BE2C (cell line): ENCODE measurements at regions not wholly inside any gene's neighbourhood (a gene's known extent, or its start where the extent isn't known, plus 50 kb on each side); places are given as distances from the start of the nearest gene placed in this dataset.

ENCODE experiments used
- DNase-seq: peaks from one replicate; pipeline ENCODE4 v3.0.0-alpha.2; 2020
- H3K27me3 ChIP-seq: fragments of 250-450 bp; sonication (Bioruptor Pico); 2 replicates; pipeline ENCODE4 v1.5.1; 2020; ENCODE audit warnings: mild to moderate bottlenecking
- H3K36me3 ChIP-seq: fragments of 250-450 bp; sonication (Bioruptor Pico); 2 replicates; pipeline ENCODE4 v1.5.1; 2020; ENCODE audit warnings: mild to moderate bottlenecking
- H3K4me1 ChIP-seq: fragments of 250-450 bp; sonication (Bioruptor Pico); 2 replicates; pipeline ENCODE4 v1.5.1; 2020
- H3K4me3 ChIP-seq: 2 replicates; pipeline ENCODE4 v1.5.1; 2011; ENCODE audit warnings: low read depth, low read length
- H3K9me3 ChIP-seq: fragments of 250-450 bp; sonication (Bioruptor Pico); 2 replicates; pipeline ENCODE4 v1.5.1; 2020
- TF ChIP-seq, protein P1 (sequence below): IDR thresholded peaks from 2 replicates; pipeline ENCODE4 v1.5.1; 2012; ENCODE audit warnings: mild to moderate bottlenecking, low read depth, low read length

DNA sequence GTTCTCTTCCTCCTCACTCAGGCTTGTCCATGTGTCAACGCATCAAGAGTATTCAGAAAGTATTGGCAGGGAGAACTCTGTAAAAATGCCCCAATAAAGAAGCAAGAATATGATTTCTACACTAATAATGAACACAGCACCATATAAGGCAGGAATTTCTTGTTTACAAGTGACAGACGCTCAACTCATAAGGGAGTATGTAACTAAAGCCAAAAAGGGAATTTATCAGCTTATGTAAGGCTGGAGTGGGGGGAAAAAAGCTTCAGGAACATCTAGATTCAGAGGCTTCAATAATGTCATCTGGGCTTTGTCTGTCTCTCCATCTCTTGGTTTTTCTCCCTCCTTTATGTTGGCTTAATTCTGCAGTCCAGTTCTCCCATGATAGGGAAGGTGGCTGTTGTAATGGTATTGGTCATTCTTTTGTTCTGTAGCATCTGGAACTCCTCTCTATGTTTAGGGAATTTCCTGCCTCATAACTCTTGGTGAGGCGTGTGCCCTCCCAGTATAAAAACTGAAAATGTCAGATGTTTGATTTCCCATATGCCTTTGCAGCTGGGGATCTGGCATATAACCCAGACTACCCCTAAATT, 125.1 kb upstream of the COL21A1 start:
- Histone ChIP-seq H3K36me3 (no peaks in the 10 kb centered on the region), H3K9me3 (no peaks in the 10 kb centered on the region), H3K4me3 (no peak overlapping the region), H3K4me1 (peaks cover 11% of the 10 kb centered on the region), H3K27me3 (no peaks in the 10 kb centered on the region)
- DNase-seq, result no peak
- TF ChIP-seq, protein P1, sequence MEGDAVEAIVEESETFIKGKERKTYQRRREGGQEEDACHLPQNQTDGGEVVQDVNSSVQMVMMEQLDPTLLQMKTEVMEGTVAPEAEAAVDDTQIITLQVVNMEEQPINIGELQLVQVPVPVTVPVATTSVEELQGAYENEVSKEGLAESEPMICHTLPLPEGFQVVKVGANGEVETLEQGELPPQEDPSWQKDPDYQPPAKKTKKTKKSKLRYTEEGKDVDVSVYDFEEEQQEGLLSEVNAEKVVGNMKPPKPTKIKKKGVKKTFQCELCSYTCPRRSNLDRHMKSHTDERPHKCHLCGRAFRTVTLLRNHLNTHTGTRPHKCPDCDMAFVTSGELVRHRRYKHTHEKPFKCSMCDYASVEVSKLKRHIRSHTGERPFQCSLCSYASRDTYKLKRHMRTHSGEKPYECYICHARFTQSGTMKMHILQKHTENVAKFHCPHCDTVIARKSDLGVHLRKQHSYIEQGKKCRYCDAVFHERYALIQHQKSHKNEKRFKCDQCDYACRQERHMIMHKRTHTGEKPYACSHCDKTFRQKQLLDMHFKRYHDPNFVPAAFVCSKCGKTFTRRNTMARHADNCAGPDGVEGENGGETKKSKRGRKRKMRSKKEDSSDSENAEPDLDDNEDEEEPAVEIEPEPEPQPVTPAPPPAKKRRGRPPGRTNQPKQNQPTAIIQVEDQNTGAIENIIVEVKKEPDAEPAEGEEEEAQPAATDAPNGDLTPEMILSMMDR, result no peak

DNA sequence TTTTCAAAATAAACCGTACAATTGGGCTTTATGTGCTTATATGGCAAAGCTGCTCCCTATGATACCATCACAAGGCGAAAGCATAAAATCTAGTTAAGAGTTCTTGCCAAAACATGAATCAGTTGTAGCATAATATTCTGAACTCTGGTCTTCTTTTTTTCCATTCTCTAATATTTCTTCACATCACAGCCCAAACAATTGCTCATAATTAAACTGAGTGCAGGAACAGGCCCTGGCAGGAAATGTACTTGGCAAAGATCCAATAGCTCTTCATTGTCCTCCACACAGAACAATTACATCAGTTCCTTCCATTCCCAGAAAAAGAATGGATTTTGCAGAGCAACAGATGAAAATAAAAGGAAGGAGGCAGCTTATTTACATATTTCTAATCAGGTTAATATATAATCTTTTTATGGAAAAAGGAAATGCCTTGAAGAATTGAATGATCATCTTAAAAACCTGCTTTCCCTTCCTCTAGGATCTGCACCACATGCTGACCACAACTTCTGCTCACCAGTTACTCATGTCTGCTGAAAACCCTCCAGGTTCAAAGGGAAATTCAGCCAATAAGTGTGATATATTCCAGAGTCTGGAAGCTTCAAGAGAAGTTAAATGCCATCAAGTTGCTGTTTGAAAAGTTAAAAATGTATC, 123.3 kb upstream of the COL21A1 start:
- peaks cover 11% of the 10 kb centered on the region for H3K4me1 ChIP-seq
- DNase-seq, result peak; percentile 49
- TF ChIP-seq, protein P1, result no peak
- no peaks in the 10 kb centered on the region for H3K9me3 ChIP-seq
- H3K27me3 ChIP-seq, result no peaks in the 10 kb centered on the region
- no peaks in the 10 kb centered on the region for H3K36me3 ChIP-seq
- H3K4me3 ChIP-seq, result peak overlapping the region; percentile 21; the same call in 1 of the 2 replicates

DNA sequence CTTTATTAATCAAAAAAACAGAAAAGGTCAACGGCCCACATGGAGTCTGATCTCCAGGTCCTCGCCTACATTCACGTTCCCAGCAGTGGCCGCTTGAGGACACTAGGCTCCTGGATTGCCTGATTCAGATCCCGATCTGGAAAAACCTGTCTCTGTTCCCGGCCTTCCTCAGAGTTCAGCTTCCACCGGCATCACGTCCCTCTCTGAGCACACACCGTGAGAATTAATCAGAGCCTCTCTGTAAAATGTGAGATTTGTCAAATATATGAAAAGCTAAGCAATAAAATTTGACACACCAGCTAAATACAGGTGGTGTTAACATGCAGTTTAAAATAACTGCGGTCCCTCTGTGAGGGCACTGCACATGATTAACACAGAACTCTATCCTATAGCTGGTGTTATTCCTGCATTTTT, 122.8 kb upstream of the COL21A1 start:
- peak; percentile 78 for DNase-seq

DNA sequence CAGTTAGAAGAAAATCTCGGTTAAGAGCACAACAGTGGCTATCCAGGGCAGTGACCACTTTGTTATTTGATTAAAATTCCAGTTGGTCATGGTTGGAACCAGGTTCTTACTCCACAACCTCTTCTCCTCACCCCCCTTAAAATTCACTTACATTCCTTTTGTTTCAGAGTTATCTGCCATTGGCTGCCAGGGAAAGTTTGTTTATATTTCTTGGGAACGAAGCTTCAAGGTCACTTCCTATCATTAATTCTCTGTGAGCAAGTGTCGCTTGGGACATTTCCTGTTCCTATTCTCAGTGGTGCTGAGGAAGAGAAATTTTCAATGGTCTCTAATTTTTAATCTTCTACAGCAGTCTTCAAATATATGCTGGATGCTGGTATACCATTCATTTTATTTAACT, 121.1 kb upstream of the COL21A1 start:
- H3K4me1 ChIP-seq, result peaks cover 30% of the 10 kb centered on the region

More for the DNA sequence above, 122.8 kb upstream of the COL21A1 start:
- Histone ChIP-seq H3K4me3 (peak overlapping the region; percentile 21; the same call in 1 of the 2 replicates), H3K36me3 (no peaks in the 10 kb centered on the region), H3K4me1 (peaks cover 14% of the 10 kb centered on the region), H3K9me3 (no peaks in the 10 kb centered on the region), H3K27me3 (no peaks in the 10 kb centered on the region)
- TF ChIP-seq, protein P1, result peak; percentile 89

DNA sequence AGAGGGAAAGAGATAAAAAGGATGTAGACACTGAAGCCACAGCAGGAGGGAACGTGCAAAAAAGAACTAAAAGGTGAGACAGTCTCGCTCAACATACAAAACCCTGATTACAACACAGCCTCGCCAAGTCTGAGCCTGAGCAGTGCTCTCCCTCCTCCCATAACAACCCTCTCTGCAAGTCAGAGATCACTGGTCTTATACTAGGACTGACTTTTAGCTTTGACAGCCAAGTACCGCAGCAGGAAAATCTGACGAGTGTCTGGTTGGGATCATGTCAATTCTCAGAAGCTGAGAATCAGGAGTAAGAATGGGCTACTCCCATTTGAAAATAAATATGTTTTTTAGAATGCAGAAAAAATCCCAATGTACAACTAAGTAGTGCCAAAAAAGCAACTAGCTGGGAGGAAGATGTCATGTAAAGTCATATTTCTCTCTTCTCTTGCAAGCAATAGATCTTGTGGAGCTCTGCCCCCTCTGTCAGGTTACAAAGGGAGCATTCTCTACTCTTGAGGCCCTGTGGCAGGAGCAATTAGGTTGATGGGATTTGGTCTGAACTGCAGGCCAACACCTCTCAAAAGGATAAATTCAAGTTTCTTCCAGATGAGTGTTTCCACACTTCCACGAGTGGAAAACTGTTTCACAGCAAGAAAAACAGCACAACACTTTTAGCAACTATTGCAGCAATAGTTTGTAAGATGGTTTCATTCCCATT, 118.9 kb upstream of the COL21A1 start:
- no peaks in the 10 kb centered on the region for H3K36me3 ChIP-seq
- DNase-seq, result no peak
- no peaks in the 10 kb centered on the region for H3K27me3 ChIP-seq
- no peak overlapping the region for H3K4me3 ChIP-seq
- no peaks in the 10 kb centered on the region for H3K9me3 ChIP-seq
- TF ChIP-seq, protein P1, result no peak
- H3K4me1 ChIP-seq, result peaks cover 37% of the 10 kb centered on the region

More for the DNA sequence above, 121.1 kb upstream of the COL21A1 start:
- no peaks in the 10 kb centered on the region for H3K36me3 ChIP-seq
- no peak overlapping the region for H3K4me3 ChIP-seq
- TF ChIP-seq, protein P1, result no peak
- DNase-seq, result no peak
- no peaks in the 10 kb centered on the region for H3K9me3 ChIP-seq
- no peaks in the 10 kb centered on the region for H3K27me3 ChIP-seq
